Neutrophil (primary cell): ENCODE measurements at regions not wholly inside any gene's neighbourhood (a gene's known extent, or its start where the extent isn't known, plus 50 kb on each side); places are given as distances from the start of the nearest gene placed in this dataset.

ENCODE experiments used
- H3K27ac ChIP-seq: fragments of 200-600 bp; sonication (generic); 2 replicates; pipeline ENCODE4 v1.5.1; 2016; ENCODE audit warnings: mild to moderate bottlenecking, moderate library complexity
- H3K27me3 ChIP-seq: fragments of 200-600 bp; sonication (generic); 2 replicates; pipeline ENCODE4 v1.6.0; 2016; ENCODE audit warnings: mild to moderate bottlenecking
- H3K36me3 ChIP-seq: fragments of 200-600 bp; sonication (generic); 2 replicates; pipeline ENCODE4 v1.5.1; 2017
- H3K4me1 ChIP-seq, 2 experiments: fragments of 200-600 bp in 1 of 2; sonication (generic) in 1 of 2; 1 replicate in 1 of 2; 2 replicates in 1 of 2; pipeline versions ENCODE4 v1.5.1 to v1.6.1; 2013 to 2016; ENCODE audit warnings: low read depth in 1 of 2, low read length in 1 of 2, mild to moderate bottlenecking in 1 of 2, moderate library complexity in 1 of 2; ENCODE audit not compliant: control insufficient read depth in 1 of 2, insufficient read depth in 1 of 2
- H3K4me3 ChIP-seq, 2 experiments: fragments of 200-600 bp in 1 of 2; sonication (generic) in 1 of 2; 1 replicate in 1 of 2; 2 replicates in 1 of 2; pipeline ENCODE4 v1.5.1; 2013 to 2016; ENCODE audit warnings: low read depth in 1 of 2, low read length in 1 of 2, mild to moderate bottlenecking in 1 of 2, moderate library complexity in 1 of 2
- H3K9me3 ChIP-seq: fragments of 200-600 bp; sonication (generic); 2 replicates; pipeline ENCODE4 v1.5.1; 2016
- CTCF ChIP-seq: fragments of 200-600 bp; sonication (generic); IDR thresholded peaks from 2 replicates; pipeline ENCODE4 v1.5.1; 2016; ENCODE audit warnings: antibody characterized with exemption

GRCh38 chr18:39178166-39178565, 1612.6 kb upstream of the CELF4 start:
- Histone ChIP-seq H3K4me1 (no peaks in the 10 kb centered on the region), H3K36me3 (no peaks in the 10 kb centered on the region), H3K27me3 (no peaks in the 10 kb centered on the region), H3K27ac (no peak overlapping the region), H3K9me3 (no peaks in the 10 kb centered on the region), H3K4me3 (no peak overlapping the region)
- no peak for TF ChIP-seq CTCF

- no peak overlapping the region for H3K27ac ChIP-seq
- H3K4me3 ChIP-seq: no peak overlapping the region
- no peaks in the 10 kb centered on the region for H3K4me1 ChIP-seq
- no peaks in the 10 kb centered on the region for H3K9me3 ChIP-seq
- no peaks in the 10 kb centered on the region for H3K27me3 ChIP-seq
- TF ChIP-seq CTCF: no peak
- H3K36me3 ChIP-seq: no peaks in the 10 kb centered on the region
These were observed 1607.3 kb upstream of the CELF4 start for GRCh38 chr18:39172695-39173421.

GRCh38 chr18:39168723-39169122, 1603.1 kb upstream of the CELF4 start:
- H3K4me1 ChIP-seq: no peaks in the 10 kb centered on the region

GRCh38 chr18:39167990-39168389, 1602.4 kb upstream of the CELF4 start:
- Histone ChIP-seq H3K9me3 (no peaks in the 10 kb centered on the region), H3K36me3 (no peaks in the 10 kb centered on the region), H3K27me3 (no peaks in the 10 kb centered on the region), H3K4me3 (no peak overlapping the region), H3K4me1 (no peaks in the 10 kb centered on the region), H3K27ac (no peak overlapping the region)
- TF ChIP-seq CTCF: no peak

More at GRCh38 chr18:39168723-39169122, 1603.1 kb upstream of the CELF4 start:
- Histone ChIP-seq H3K27ac (no peak overlapping the region), H3K36me3 (no peaks in the 10 kb centered on the region), H3K9me3 (no peaks in the 10 kb centered on the region), H3K4me3 (no peak overlapping the region), H3K27me3 (no peaks in the 10 kb centered on the region)
- TF ChIP-seq CTCF: no peak

- no peaks in the 10 kb centered on the region for H3K36me3 ChIP-seq
- no peak overlapping the region for H3K27ac ChIP-seq
- no peak for TF ChIP-seq CTCF
- no peaks in the 10 kb centered on the region for H3K4me1 ChIP-seq
- no peaks in the 10 kb centered on the region for H3K27me3 ChIP-seq
- H3K9me3 ChIP-seq: no peaks in the 10 kb centered on the region
- H3K4me3 ChIP-seq: no peak overlapping the region
These were observed 1601.2 kb upstream of the CELF4 start for GRCh38 chr18:39166776-39167175.
